Fibroblast of skin of scalp (primary cell): ENCODE measurements at regions not wholly inside any gene's neighbourhood (a gene's known extent, or its start where the extent isn't known, plus 50 kb on each side); places are given as distances from the start of the nearest gene placed in this dataset.

Source experiments
- DNase-seq: peaks from one replicate; pipeline ENCODE4 v3.0.0-alpha.2; 2013

- DNase-seq = no peak
Measured at GRCh38 chr6:14950103-14950969, 295.5 kb upstream of the JARID2 start.

- DNase-seq = no peak
Measured at GRCh38 chr6:14950970-14951276, 294.9 kb upstream of the JARID2 start.

GRCh38 chr6:14951704-14952103 lies 294.2 kb upstream of the JARID2 start:
- DNase-seq = peak; percentile 4

- no peak for DNase-seq
Measured at GRCh38 chr6:14953836-14954235, 292.0 kb upstream of the JARID2 start.

- DNase-seq = no peak
Measured at GRCh38 chr6:14957355-14958059, 288.4 kb upstream of the JARID2 start.

- no peak for DNase-seq
Measured at GRCh38 chr6:14959324-14959885, 286.5 kb upstream of the JARID2 start.

GRCh38 chr6:14964556-14965270 lies 281.2 kb upstream of the JARID2 start:
- DNase-seq = peak; percentile 14

- peak; percentile 37 for DNase-seq
Measured at GRCh38 chr6:14965424-14966075, 280.3 kb upstream of the JARID2 start.

GRCh38 chr6:14966096-14966905 lies 279.6 kb upstream of the JARID2 start:
- DNase-seq = peak; percentile 18

GRCh38 chr6:14966906-14967711 lies 278.8 kb upstream of the JARID2 start:
- DNase-seq = no peak

GRCh38 chr6:14968056-14968637 lies 277.7 kb upstream of the JARID2 start:
- DNase-seq = no peak

GRCh38 chr6:14969126-14969525 lies 276.7 kb upstream of the JARID2 start:
- DNase-seq = no peak

GRCh38 chr6:14972379-14973067 lies 273.3 kb upstream of the JARID2 start:
- no peak for DNase-seq

GRCh38 chr6:14974372-14974771 lies 271.5 kb upstream of the JARID2 start:
- DNase-seq = no peak

GRCh38 chr6:14974792-14975470 lies 270.9 kb upstream of the JARID2 start:
- no peak for DNase-seq

GRCh38 chr6:14975471-14975817 lies 270.4 kb upstream of the JARID2 start:
- DNase-seq = peak; percentile 21

- no peak for DNase-seq
Measured at GRCh38 chr6:14977747-14978382, 268.0 kb upstream of the JARID2 start.

GRCh38 chr6:14981960-14982359 lies 263.9 kb upstream of the JARID2 start:
- DNase-seq = no peak
